NCI-H526 treated with DMSO at 0.1 percent for 48 hours (cell line): ENCODE measurements at regions not wholly inside any gene's neighbourhood (a gene's known extent, or its start where the extent isn't known, plus 50 kb on each side); places are given as distances from the start of the nearest gene placed in this dataset.

Experiments
- DNase-seq: peaks from one replicate; lab custom pipeline; 2025; lab: John Stamatoyannopoulos, UW

- no peak for DNase-seq
These were observed 103.9 kb upstream of the POT1 start for GRCh38 chr7:125033506-125033905.

DNA sequence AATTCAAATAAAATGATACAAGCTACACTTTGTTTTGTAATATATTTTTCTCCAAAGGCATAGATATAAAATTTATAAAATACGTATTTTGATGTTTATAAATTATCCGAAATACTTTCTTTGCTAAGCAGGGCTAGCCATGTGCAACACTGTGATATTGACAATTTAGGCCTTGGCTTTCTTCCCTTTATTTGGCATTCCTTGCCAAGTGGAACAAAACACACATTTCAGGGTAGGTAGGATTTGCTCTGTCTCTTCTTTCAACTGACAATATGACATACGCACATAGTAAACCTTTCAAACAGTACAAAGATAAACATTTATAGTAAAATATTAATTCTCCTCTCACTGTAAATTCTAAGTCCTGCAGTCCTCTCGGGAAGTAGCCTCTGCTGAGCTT lies 103.3 kb upstream of the POT1 start:
- no peak for DNase-seq

DNA sequence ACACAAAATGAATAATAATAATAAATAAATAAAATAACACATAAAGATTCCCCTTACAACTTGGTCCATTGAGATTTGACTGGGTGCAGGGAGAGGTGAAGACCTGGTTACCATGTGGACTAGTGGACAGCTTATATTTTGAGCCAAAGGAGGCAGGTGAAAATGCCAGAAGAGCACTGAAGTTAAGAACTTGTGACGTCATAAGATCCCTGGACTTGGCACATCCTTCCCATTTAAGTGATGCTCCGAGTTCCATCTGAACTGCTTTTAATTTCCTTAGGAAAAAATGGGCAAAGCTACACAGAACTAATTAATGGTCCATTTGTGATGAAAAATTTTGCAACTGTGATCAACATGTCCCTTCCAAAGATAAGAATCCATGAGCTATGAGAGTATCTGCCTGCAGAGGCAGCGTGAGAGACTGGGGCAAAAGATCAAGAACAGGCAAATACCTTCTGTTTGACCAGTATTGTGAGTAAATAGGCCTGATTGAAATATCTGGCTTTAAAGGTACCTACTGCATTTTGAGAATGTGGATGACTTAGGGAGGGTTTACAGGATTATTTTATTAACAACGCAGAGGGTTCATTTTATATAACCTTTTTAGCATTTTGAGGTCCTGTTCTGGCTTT lies 101.2 kb upstream of the POT1 start:
- DNase-seq: no peak

DNA sequence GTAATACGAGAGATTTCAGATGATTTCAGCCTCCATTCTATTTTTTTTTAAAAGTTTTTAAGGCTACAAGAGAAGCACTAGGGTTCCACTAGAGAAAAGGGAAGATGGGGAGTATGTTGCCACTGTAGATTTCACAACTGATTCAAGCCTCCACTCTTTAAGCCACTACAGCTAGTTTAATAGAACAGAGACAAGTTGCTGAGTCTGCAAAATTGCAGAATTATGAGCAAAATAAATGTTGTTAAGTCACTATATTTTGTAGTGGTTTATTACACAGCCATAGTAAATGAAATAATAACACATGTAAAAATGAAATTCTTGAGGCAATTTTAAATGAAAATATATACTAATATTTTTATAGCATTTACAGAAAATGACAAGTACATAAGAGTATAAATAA lies 96.0 kb upstream of the POT1 start:
- no peak for DNase-seq

GRCh38 chr7:125020801-125021200 lies 91.2 kb upstream of the POT1 start:
- no peak for DNase-seq

- no peak for DNase-seq
These were observed 80.9 kb upstream of the POT1 start for GRCh38 chr7:125010540-125010939.

DNA sequence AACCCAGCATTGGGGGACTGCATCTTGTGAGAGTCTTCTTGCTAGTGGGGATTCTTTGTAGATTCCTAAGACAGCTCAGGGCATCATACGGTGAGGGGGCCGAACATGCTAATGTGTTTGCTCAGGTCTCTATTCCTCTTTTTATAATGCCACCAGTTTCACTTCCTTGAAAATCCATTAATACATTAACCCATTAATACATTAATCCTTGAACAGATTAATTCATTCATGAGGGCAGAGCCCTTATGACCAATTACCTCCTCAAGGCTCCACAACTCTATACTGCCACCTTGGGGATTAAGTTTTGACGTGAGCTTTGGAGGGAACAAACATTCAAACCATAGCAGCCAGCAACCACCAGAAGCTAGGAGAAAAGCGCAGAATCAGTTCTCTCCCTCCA lies 67.2 kb upstream of the POT1 start:
- no peak for DNase-seq

DNA sequence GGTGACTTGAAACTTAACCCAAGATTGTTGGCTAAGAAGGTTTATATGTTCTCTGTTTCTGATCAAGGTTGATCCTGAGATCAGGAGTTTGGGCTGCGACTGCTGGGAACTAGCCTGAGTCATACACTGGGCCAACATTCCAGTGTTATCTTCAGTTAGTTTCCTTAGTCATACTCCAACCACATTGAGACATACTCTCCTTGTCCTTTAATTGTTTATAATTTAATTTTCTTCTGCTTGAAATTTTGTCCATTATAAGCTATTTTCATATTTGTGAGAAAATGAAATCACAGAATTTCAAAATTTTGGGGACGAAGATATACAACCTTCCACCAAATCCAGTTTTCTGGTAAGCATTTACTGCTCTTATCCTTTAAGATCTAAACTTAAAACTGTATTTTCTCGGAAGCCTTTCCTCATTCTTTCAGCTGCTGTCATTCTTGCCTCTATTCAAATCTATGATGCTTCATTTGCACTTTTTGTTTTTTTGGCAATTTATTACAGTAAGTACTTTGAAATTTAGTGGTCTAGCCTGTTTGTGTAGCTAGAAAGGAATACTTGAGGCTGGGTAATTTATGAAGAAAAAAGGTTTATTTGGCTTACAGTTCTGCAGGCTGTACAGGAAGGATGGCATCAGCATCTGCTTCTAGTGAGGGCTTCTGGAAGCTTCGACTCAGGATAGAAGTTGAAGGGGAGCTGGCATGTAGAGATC lies 63.4 kb upstream of the POT1 start:
- no peak for DNase-seq

- DNase-seq: no peak
These were observed 60.3 kb upstream of the POT1 start for GRCh38 chr7:124989911-124990310.
